Spleen (tissue), 11 donors: ENCODE measurements at regions not wholly inside any gene's neighbourhood (a gene's known extent, or its start where the extent isn't known, plus 50 kb on each side); places are given as distances from the start of the nearest gene placed in this dataset.
A peak's percentile ranks its signal among the peaks of the same experiment; 100 is the strongest.

ENCODE experiments used
- DNase-seq: peaks from one replicate; pipeline ENCODE4 v3.0.0-alpha.2; 2020
- H3K27ac ChIP-seq, 8 donors: fragments of 200-600 bp; sonication (generic) in 7 of 8; 1 replicate in 4 of 8; 2 replicates in 4 of 8; pipeline versions ENCODE4 v1.5.0 to v1.8.0; 2016 to 2021; ENCODE audit warnings: inconsistent platforms in 4 of 8, mild to moderate bottlenecking in 4 of 8, moderate library complexity in 1 of 8
- H3K27me3 ChIP-seq, 7 donors: fragments of 200-600 bp; sonication (generic) in 6 of 7; replicated peaks in 1 of 7; 1 replicate in 4 of 7; 2 replicates in 3 of 7; pipeline versions ENCODE4 v1.5.0 to v1.8.0; 2016 to 2021; ENCODE audit warnings: inconsistent platforms in 3 of 7, mild to moderate bottlenecking in 1 of 7
- H3K36me3 ChIP-seq, 6 donors: fragments of 200-600 bp; sonication (generic) in 5 of 6; 1 replicate in 4 of 6; 2 replicates in 2 of 6; pipeline versions ENCODE4 v1.5.0 to v1.8.0; 2016 to 2021; ENCODE audit warnings: inconsistent platforms in 2 of 6
- H3K4me1 ChIP-seq, 6 donors: fragments of 200-600 bp; sonication (generic) in 5 of 6; 1 replicate in 3 of 6; 2 replicates in 3 of 6; pipeline versions ENCODE4 v1.5.0 to v1.8.0; 2016 to 2021; ENCODE audit warnings: inconsistent platforms in 3 of 6
- H3K4me3 ChIP-seq, 8 donors: fragments of 200-600 bp; sonication (generic) in 7 of 8; 1 replicate in 4 of 8; 2 replicates in 4 of 8; pipeline versions ENCODE4 v1.5.0 to v1.8.0; 2016 to 2021; ENCODE audit warnings: inconsistent platforms in 4 of 8, mild to moderate bottlenecking in 4 of 8, moderate library complexity in 2 of 8
- H3K9me3 ChIP-seq, 8 donors: fragments of 200-600 bp; sonication (generic) in 7 of 8; 1 replicate in 4 of 8; 2 replicates in 4 of 8; pipeline versions ENCODE4 v1.5.0 to v1.8.0; 2016 to 2021; ENCODE audit warnings: inconsistent platforms in 4 of 8
- POLR2A ChIP-seq, 3 donors: fragments of 450-650 bp; IDR thresholded peaks; one replicate each; pipeline ENCODE4 v1.5.1; 2017; ENCODE audit warnings: antibody characterized with exemption in 3 of 3, mild to moderate bottlenecking in 1 of 3
- POLR2AphosphoS5 ChIP-seq, 3 donors: sonication (generic); formaldehyde crosslinking; IDR thresholded peaks; one replicate each; pipeline ENCODE4 v1.5.1; 2017; ENCODE audit warnings: antibody characterized with exemption in 3 of 3
- WGBS, 5 donors: extraction: QIAGEN DNeasy Blood & Tissue Kit in 3 of 5; methylation state at CpG; one replicate each; pipeline versions ENCODE4 v1.1.5 to v1.1.7; 2013 to 2018; 5-methylcytosine and 5-hydroxymethylcytosine counted together
- intact Hi-C: fragments of 100-400 bp; cut with DNase I; formaldehyde crosslinking; loops from one replicate; pipeline ENCODE4 v1.15.0; 2023; ENCODE audit warnings: low total_unique reads
- TF ChIP-seq, protein P1 (sequence below), 11 experiments: fragments of 200-600 bp in 7 of 11; fragments of 450-650 bp in 4 of 11; sonication (generic) in 4 of 11; IDR thresholded peaks in 8 of 11; conservative IDR thresholded peaks in 3 of 11; 1 replicate in 7 of 11; 2 replicates in 4 of 11; pipeline versions ENCODE4 v1.4.0 to v1.8.0; 2016 to 2021; ENCODE audit warnings: antibody characterized with exemption in 11 of 11, inconsistent platforms in 4 of 11, mild to moderate bottlenecking in 1 of 11
- donor health status: healthy with polysubstance abuse.
- donor health status: DM: no; HTN: no; CAD: no; lungs with moderate emphysema.
- donor health status: DM: no; HTN: no; CAD: no.
- donor health status: Bipolar disorder and iron deficiency.
- donor health status: healthy.
- donor health status: DM: no; HTN: no; CAD: no.
- donor health status: DM: yes; HTN: yes; CAD: no.

DNA sequence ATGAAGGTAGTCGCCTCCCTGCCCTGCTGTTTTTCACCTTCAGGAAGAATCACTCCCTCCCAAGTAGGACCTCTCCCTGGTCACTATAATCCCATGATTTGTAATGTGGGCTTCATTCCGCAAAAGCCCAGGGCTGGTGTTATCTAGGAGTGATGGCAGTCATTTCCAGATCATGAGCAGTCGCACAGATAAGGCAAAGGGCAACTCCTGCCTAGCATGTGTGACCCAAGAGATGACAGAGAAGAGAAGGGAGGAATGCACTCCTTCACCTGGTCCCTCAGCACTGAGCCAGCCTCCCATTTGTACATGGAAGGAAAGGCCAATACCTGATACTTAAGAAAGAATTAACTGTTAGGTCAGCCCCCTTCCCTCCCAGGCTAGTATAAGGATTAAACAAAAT is 102.9 kb downstream of the RPL27A start:
- Histone ChIP-seq H3K36me3 (no peaks in the 10 kb centered on the region), H3K4me1 (peaks cover 0 to 44% (median 14%) of the 10 kb centered on the region in 6 donors), H3K27me3 (no peaks in the 10 kb centered on the region), H3K9me3 (no peaks in the 10 kb centered on the region), H3K27ac (no peak overlapping the region), H3K4me3 (no peak overlapping the region)
- no peak for TF ChIP-seq POLR2AphosphoS5 (IDR thresholded peaks at IDR 0.05)
- TF ChIP-seq POLR2A (IDR thresholded peaks at IDR 0.05) = no peak
- TF ChIP-seq, protein P1, sequence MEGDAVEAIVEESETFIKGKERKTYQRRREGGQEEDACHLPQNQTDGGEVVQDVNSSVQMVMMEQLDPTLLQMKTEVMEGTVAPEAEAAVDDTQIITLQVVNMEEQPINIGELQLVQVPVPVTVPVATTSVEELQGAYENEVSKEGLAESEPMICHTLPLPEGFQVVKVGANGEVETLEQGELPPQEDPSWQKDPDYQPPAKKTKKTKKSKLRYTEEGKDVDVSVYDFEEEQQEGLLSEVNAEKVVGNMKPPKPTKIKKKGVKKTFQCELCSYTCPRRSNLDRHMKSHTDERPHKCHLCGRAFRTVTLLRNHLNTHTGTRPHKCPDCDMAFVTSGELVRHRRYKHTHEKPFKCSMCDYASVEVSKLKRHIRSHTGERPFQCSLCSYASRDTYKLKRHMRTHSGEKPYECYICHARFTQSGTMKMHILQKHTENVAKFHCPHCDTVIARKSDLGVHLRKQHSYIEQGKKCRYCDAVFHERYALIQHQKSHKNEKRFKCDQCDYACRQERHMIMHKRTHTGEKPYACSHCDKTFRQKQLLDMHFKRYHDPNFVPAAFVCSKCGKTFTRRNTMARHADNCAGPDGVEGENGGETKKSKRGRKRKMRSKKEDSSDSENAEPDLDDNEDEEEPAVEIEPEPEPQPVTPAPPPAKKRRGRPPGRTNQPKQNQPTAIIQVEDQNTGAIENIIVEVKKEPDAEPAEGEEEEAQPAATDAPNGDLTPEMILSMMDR (IDR thresholded peaks at IDR 0.05 in 8 of 11, conservative IDR thresholded peaks at IDR 0.05 in 3 of 11) = no peak
- DNase-seq = no peak
- WGBS, 5 donors = 80 to 92% (median 88%) methylated on average over 3 of the region's 3 CpGs
- intact Hi-C loops = no loop called here

DNA sequence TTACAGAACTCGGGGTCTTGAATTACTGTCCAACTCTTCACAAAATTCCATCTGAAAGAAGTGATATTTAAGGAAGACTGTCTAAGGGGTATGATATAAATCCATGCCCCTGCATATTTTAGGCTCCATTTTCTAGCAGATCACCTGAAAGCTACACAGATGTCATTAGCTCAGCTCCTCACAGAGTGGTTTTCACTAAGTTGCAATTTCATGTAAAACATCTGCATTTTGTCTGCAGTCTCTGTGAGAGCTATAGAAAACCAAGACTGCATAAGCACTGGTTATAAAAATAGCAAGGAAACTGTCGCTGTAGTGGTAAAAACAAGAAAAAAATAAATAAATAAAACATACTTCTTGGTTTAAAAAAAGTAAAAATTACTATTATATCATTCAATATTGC is 103.4 kb downstream of the RPL27A start:
- TF ChIP-seq POLR2AphosphoS5 (IDR thresholded peaks at IDR 0.05) (no peak), POLR2A (IDR thresholded peaks at IDR 0.05) (no peak)
- TF ChIP-seq, protein P1 (IDR thresholded peaks at IDR 0.05 in 8 of 11, conservative IDR thresholded peaks at IDR 0.05 in 3 of 11) = no peak
- Histone ChIP-seq H3K36me3 (no peaks in the 10 kb centered on the region), H3K27ac (no peak overlapping the region), H3K9me3 (no peaks in the 10 kb centered on the region), H3K4me3 (no peak overlapping the region), H3K27me3 (no peaks in the 10 kb centered on the region), H3K4me1 (peaks cover 0 to 41% (median 11%) of the 10 kb centered on the region in 6 donors)
- WGBS, 5 donors = 82 to 93% (median 85%) methylated on average over 2 of the region's 2 CpGs
- intact Hi-C loops = no loop called here
- DNase-seq = no peak

DNA sequence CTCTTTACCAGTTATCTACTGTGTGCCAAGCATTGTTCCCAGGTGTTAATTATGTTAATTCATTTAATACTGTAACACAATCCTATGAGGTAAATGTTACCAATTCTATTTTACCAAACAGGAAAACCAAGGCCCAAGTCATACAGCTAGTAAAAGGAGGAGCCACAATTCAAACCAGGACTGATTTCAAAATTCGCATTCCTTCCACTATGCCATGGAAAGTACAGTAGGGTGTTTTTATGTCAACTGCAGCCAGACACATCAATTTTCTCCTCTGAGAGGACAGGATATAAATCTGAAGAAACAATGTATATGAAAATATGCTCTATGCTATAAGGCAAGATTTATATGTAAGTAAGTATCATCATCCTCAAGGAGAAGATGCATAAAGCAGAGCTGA is 104.3 kb downstream of the RPL27A start:
- no peak for TF ChIP-seq POLR2AphosphoS5 (IDR thresholded peaks at IDR 0.05)
- TF ChIP-seq, protein P1 (IDR thresholded peaks at IDR 0.05 in 8 of 11, conservative IDR thresholded peaks at IDR 0.05 in 3 of 11) = peak in 1 of 11 experiments; percentile 6
- intact Hi-C loops = no loop called here
- H3K27ac ChIP-seq = peak overlapping the region in 2 of 8 donors; percentile 10 to 27
- WGBS, 5 donors = 80 to 89% (median 83%) methylated on average over 1 of the region's 1 CpG
- H3K4me3 ChIP-seq = no peak overlapping the region
- H3K27me3 ChIP-seq = no peaks in the 10 kb centered on the region
- H3K9me3 ChIP-seq = no peaks in the 10 kb centered on the region
- H3K4me1 ChIP-seq = peaks cover 0 to 34% (median 9%) of the 10 kb centered on the region in 6 donors
- H3K36me3 ChIP-seq = no peaks in the 10 kb centered on the region
- DNase-seq = no peak

DNA sequence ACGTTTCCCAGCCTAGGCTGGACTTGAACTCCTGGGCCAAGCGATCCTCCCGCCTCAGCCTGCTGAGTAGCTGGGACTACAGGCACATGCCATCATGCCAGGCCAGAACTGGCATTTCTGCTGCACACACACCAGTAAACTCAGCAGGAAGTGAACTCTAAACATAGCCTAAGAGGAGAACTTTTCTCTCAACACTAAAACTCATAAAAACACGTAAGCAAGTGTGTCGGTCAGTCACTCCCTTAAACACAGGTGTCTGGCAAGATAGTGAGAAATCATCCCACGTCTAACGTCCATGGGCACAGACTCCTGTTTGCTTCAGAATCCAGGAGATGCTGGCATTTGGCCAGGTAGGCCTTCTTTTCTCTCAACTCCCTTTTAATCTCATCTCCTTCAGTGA is 104.8 kb downstream of the RPL27A start:
- H3K27me3 ChIP-seq = no peaks in the 10 kb centered on the region
- peak overlapping the region in 2 of 8 donors; percentile 10 to 27 for H3K27ac ChIP-seq
- H3K9me3 ChIP-seq = no peaks in the 10 kb centered on the region
- DNase-seq = no peak
- intact Hi-C loops = no loop called here
- TF ChIP-seq, protein P1 (IDR thresholded peaks at IDR 0.05 in 8 of 11, conservative IDR thresholded peaks at IDR 0.05 in 3 of 11) = no peak
- TF ChIP-seq POLR2A (IDR thresholded peaks at IDR 0.05) (no peak), POLR2AphosphoS5 (IDR thresholded peaks at IDR 0.05) (no peak)
- 57 to 69% (median 63%) methylated on average over 7 of the region's 7 CpGs for WGBS, 5 donors
- H3K4me1 ChIP-seq = peaks cover 0 to 35% (median 10%) of the 10 kb centered on the region in 6 donors
- H3K36me3 ChIP-seq = no peaks in the 10 kb centered on the region
- no peak overlapping the region for H3K4me3 ChIP-seq
